Hepatocyte (in vitro differentiated cells): ENCODE measurements at regions not wholly inside any gene's neighbourhood (a gene's known extent, or its start where the extent isn't known, plus 50 kb on each side); places are given as distances from the start of the nearest gene placed in this dataset.

ENCODE experiments used
- CTCF ChIP-seq: fragments of 200-600 bp; sonication (generic); IDR thresholded peaks from 2 replicates; pipeline ENCODE4 v1.5.1; 2016; ENCODE audit warnings: antibody characterized with exemption, mild to moderate bottlenecking; ENCODE audit not compliant: poor library complexity
- EZH2 ChIP-seq: fragments of 200-600 bp; sonication (generic); IDR thresholded peaks from 2 replicates; pipeline ENCODE4 v1.6.1; 2016; ENCODE audit warnings: antibody characterized with exemption, mild to moderate bottlenecking, borderline replicate concordance
- EZH2phosphoT487 ChIP-seq: fragments of 200-600 bp; sonication (generic); IDR thresholded peaks from one replicate; pipeline ENCODE4 v1.6.1; 2018; ENCODE audit warnings: antibody characterized with exemption, mild to moderate bottlenecking, low read depth, moderate library complexity; ENCODE audit not compliant: unreplicated experiment, severe bottlenecking

- TF ChIP-seq CTCF (no peak), EZH2 (no peak), EZH2phosphoT487 (no peak)
Observed at GRCh38 chr5:99099691-99100090, 170.9 kb upstream of the CHD1 start.
